ENCODE measurements at regions not wholly inside any gene's neighbourhood (a gene's known extent, or its start where the extent isn't known, plus 50 kb on each side); places are given as distances from the start of the nearest gene placed in this dataset.
"Not testable (repeated sequence)": the region's sequence is repeated elsewhere in the genome, so short reads cannot be mapped to it uniquely, and the experiment has no call there.

- Histone ChIP-seq H3K36me3 (replicated peaks) (no peaks in the 10 kb centered on the region), H3K27ac (no peak overlapping the region), H3K27me3 (replicated peaks) (no peaks in the 10 kb centered on the region), H3K4me3 (ENCODE audit: low read depth, low read length) (no peak overlapping the region)
- TF ChIP-seq CTCF (IDR thresholded peaks at IDR 0.05; ENCODE audit: low read depth, low read length, missing control alignments), result no peak
- DNase-seq, result no peak
- in situ Hi-C loops (cut with HindIII; ENCODE audit: low pct_ligation_motif_present, low sequenced_read_pairs), result no loop called here
Observed at GRCh38 chr10:114743521-114744231, 77.9 kb upstream of the FHIP2A start.

- TF ChIP-seq CTCF (IDR thresholded peaks at IDR 0.05; ENCODE audit: low read depth, low read length, missing control alignments), result no peak
Observed at GRCh38 chr10:114746531-114746930, 75.0 kb upstream of the FHIP2A start.

GRCh38 chr10:114748241-114748640, 73.3 kb upstream of the FHIP2A start:
- no peak overlapping the region for H3K27ac ChIP-seq
- no peaks in the 10 kb centered on the region for H3K36me3 ChIP-seq (replicated peaks)
- in situ Hi-C loops (cut with HindIII; ENCODE audit: low pct_ligation_motif_present, low sequenced_read_pairs), result no loop called here
- H3K4me3 ChIP-seq (ENCODE audit: low read depth, low read length), result no peak overlapping the region
- TF ChIP-seq CTCF (IDR thresholded peaks at IDR 0.05; ENCODE audit: low read depth, low read length, missing control alignments), result no peak
- no peaks in the 10 kb centered on the region for H3K27me3 ChIP-seq (replicated peaks)
- DNase-seq, result no peak

More at GRCh38 chr10:114746531-114746930, 75.0 kb upstream of the FHIP2A start:
- H3K27ac ChIP-seq, result no peak overlapping the region
- H3K36me3 ChIP-seq (replicated peaks), result no peaks in the 10 kb centered on the region
- no peak overlapping the region for H3K4me3 ChIP-seq (ENCODE audit: low read depth, low read length)
- H3K27me3 ChIP-seq (replicated peaks), result no peaks in the 10 kb centered on the region
- no peak for DNase-seq
- in situ Hi-C loops (cut with HindIII; ENCODE audit: low pct_ligation_motif_present, low sequenced_read_pairs), result no loop called here

- Histone ChIP-seq H3K27me3 (replicated peaks) (no peaks in the 10 kb centered on the region), H3K27ac (no peak overlapping the region)
- no peak for TF ChIP-seq CTCF (IDR thresholded peaks at IDR 0.05; ENCODE audit: low read depth, low read length, missing control alignments)
Observed at GRCh38 chr10:114749014-114749413, 72.6 kb upstream of the FHIP2A start.

GRCh38 chr10:114749510-114749909, 72.1 kb upstream of the FHIP2A start:
- H3K36me3 ChIP-seq (replicated peaks), result no peaks in the 10 kb centered on the region
- H3K27me3 ChIP-seq (replicated peaks), result no peaks in the 10 kb centered on the region
- no peak overlapping the region for H3K27ac ChIP-seq
- in situ Hi-C loops (cut with HindIII; ENCODE audit: low pct_ligation_motif_present, low sequenced_read_pairs), result no loop called here
- no peak overlapping the region for H3K4me3 ChIP-seq (ENCODE audit: low read depth, low read length)
- no peak for TF ChIP-seq CTCF (IDR thresholded peaks at IDR 0.05; ENCODE audit: low read depth, low read length, missing control alignments)
- DNase-seq, result no peak

More at GRCh38 chr10:114749014-114749413, 72.6 kb upstream of the FHIP2A start:
- in situ Hi-C loops (cut with HindIII; ENCODE audit: low pct_ligation_motif_present, low sequenced_read_pairs), result no loop called here
- DNase-seq, result no peak
- Histone ChIP-seq H3K4me3 (ENCODE audit: low read depth, low read length) (no peak overlapping the region), H3K36me3 (replicated peaks) (no peaks in the 10 kb centered on the region)

GRCh38 chr10:114751856-114752255, 69.7 kb upstream of the FHIP2A start:
- no peak overlapping the region for H3K27ac ChIP-seq
- DNase-seq, result no peak
- H3K36me3 ChIP-seq (replicated peaks), result no peaks in the 10 kb centered on the region
- no peaks in the 10 kb centered on the region for H3K27me3 ChIP-seq (replicated peaks)
- in situ Hi-C loops (cut with HindIII; ENCODE audit: low pct_ligation_motif_present, low sequenced_read_pairs), result no loop called here
- TF ChIP-seq CTCF (IDR thresholded peaks at IDR 0.05; ENCODE audit: low read depth, low read length, missing control alignments), result no peak
- no peak overlapping the region for H3K4me3 ChIP-seq (ENCODE audit: low read depth, low read length)

GRCh38 chr10:114752570-114752969, 69.0 kb upstream of the FHIP2A start:
- H3K4me3 ChIP-seq (ENCODE audit: low read depth, low read length); in situ Hi-C loops (cut with HindIII; ENCODE audit: low pct_ligation_motif_present, low sequenced_read_pairs); DNase-seq; H3K36me3 ChIP-seq (replicated peaks); H3K27me3 ChIP-seq (replicated peaks); H3K27ac ChIP-seq: not testable (repeated sequence)
